Liver (tissue), 6 donors: ENCODE measurements at regions not wholly inside any gene's neighbourhood (a gene's known extent, or its start where the extent isn't known, plus 50 kb on each side); places are given as distances from the start of the nearest gene placed in this dataset.
"Not testable (repeated sequence)": the region's sequence is repeated elsewhere in the genome, so short reads cannot be mapped to it uniquely, and the experiment has no call there.

ENCODE experiments used
- DNase-seq: peaks from one replicate; pipeline ENCODE4 v3.0.0-alpha.2; 2017; ENCODE audit warnings: low spot score
- H3K27ac ChIP-seq, 2 donors: one replicate each; pipeline ENCODE4 v1.7.0; 2013; ENCODE audit warnings: inconsistent platforms in 2 of 2, low read length in 2 of 2, control low read depth in 1 of 2, low read depth in 1 of 2, mild to moderate bottlenecking in 1 of 2
- H3K27me3 ChIP-seq, 4 donors: one replicate each; pipeline versions ENCODE4 v1.6.1 to v1.7.0; 2013; ENCODE audit warnings: low read length in 3 of 4, inconsistent platforms in 1 of 4, mild to moderate bottlenecking in 1 of 4, moderate library complexity in 1 of 4; ENCODE audit not compliant: control insufficient read depth in 4 of 4, insufficient read depth in 4 of 4
- H3K36me3 ChIP-seq, 4 donors: one replicate each; pipeline versions ENCODE4 v1.6.1 to v1.7.0; 2013; ENCODE audit warnings: low read length in 3 of 4, mild to moderate bottlenecking in 3 of 4, low read depth in 1 of 4, moderate library complexity in 1 of 4; ENCODE audit not compliant: control insufficient read depth in 4 of 4, insufficient read depth in 3 of 4
- H3K4me1 ChIP-seq, 4 donors: one replicate each; pipeline versions ENCODE4 v1.6.1 to v1.7.0; 2013; ENCODE audit warnings: low read length in 3 of 4, mild to moderate bottlenecking in 3 of 4, moderate library complexity in 1 of 4; ENCODE audit not compliant: control insufficient read depth in 4 of 4, insufficient read depth in 4 of 4
- H3K4me3 ChIP-seq, 3 donors: one replicate each; pipeline versions ENCODE4 v1.6.1 to v1.7.0; 2013; ENCODE audit warnings: low read length in 3 of 3, control low read depth in 1 of 3, low read depth in 1 of 3, mild to moderate bottlenecking in 1 of 3
- H3K9ac ChIP-seq, 2 donors: one replicate each; pipeline ENCODE4 v1.7.0; 2013; ENCODE audit warnings: low read length in 2 of 2, mild to moderate bottlenecking in 2 of 2, moderate library complexity in 2 of 2, control low read depth in 1 of 2, low read depth in 1 of 2
- H3K9me3 ChIP-seq, 4 donors: one replicate each; pipeline versions ENCODE4 v1.6.1 to v1.7.0; 2013; ENCODE audit warnings: low read length in 3 of 4; ENCODE audit not compliant: control insufficient read depth in 4 of 4
- WGBS: extraction: QIAGEN DNeasy Blood & Tissue Kit; methylation state at CpG from one replicate; pipeline ENCODE4 v1.1.7; 2013; 5-methylcytosine and 5-hydroxymethylcytosine counted together
- donor health status: healthy.
- donor health status: healthy.
- donor health status: healthy.

DNA sequence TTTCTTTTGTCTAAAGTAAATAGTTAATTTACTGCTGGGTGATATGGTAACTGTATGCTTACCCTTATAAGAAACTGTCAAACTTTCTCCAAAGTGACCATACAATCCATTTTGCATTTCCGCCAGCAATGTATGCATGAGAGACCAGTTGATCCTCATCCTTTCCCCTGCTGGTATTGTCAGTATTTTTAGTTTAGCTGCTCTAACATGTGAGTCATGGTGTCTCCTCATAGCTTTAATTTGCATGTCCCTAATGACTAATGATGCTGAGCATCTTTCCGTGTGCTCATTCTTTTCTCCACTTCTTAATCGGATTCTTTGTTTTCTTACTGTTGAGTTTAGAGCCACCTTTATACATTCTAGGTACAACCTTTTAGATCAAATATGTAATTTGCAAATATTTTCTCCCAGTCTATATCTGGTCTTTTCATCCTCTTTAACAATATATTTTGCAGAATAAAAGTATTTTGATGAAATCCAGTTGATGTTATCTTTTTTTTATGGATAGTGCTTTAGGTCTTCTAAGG lies 379.9 kb downstream of the BCL2L11 start:
- WGBS = 93% methylated on average over 2 of the region's 3 CpGs
- not testable (repeated sequence) for H3K36me3 ChIP-seq, H3K4me3 ChIP-seq, H3K9me3 ChIP-seq, H3K27me3 ChIP-seq, DNase-seq, H3K9ac ChIP-seq, H3K4me1 ChIP-seq, H3K27ac ChIP-seq

DNA sequence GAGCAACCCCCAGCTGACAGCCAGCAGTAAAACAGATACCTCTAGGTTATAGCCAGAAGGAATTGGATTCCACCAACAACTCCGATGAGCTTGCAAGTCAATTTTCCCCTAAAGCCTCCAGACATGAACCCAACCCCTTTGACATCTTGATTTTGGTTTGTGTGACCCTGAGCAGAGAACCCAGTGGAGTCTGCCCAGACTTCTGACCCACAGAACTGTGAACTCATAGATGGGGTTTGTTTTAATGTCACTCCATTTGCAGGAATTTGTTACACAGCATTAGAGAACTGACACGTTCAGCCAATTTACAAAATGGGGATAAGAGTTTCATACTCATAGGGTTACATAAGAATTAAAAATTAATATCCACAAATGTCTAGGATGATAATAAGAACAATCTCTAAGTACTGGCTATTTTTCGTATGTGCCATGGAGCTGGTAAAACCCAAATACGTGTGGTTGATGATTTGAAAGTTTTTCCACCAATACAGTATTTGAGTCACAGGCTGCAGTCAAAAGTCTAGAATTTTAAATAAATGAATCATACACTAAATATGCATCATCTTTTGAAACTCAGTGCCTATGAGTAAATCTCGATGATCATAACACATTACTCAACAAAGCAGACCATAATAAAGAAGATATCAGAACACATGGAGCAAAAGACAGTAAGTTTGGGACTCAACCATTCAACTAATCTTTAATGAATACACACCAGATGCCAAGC lies 380.0 kb downstream of the ANAPC1 start:
- 50% methylated on average over 2 of the region's 5 CpGs for WGBS
- H3K36me3 ChIP-seq, H3K27ac ChIP-seq: not testable (repeated sequence)

DNA sequence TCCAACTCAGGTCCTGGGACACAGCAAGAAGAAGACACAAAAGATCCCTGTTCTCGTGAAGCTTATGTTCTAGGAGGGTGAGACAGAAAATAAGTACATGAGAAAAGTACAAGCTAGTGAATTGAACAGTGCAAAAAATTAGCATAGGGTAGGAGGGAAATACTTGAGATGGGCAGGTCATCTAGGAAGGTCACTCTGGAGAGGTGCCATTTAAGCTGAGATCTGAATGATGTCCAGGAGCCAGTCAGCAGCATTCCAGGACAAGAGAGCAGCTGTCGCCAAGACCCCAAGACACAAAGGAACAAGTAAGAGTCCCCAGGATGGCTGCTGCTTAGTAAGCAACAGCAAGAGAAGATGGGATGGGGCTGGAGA lies 379.4 kb downstream of the ANAPC1 start:
- H3K4me3 ChIP-seq, H3K36me3 ChIP-seq, H3K4me1 ChIP-seq, H3K9me3 ChIP-seq, DNase-seq, H3K27me3 ChIP-seq, H3K9ac ChIP-seq, H3K27ac ChIP-seq: not testable (repeated sequence)
- WGBS = 91% methylated on average over 1 of the region's 2 CpGs

More for the DNA sequence above, 380.0 kb downstream of the ANAPC1 start:
- H3K4me1 ChIP-seq, H3K9me3 ChIP-seq, H3K9ac ChIP-seq, DNase-seq, H3K27me3 ChIP-seq, H3K4me3 ChIP-seq: not testable (repeated sequence)

DNA sequence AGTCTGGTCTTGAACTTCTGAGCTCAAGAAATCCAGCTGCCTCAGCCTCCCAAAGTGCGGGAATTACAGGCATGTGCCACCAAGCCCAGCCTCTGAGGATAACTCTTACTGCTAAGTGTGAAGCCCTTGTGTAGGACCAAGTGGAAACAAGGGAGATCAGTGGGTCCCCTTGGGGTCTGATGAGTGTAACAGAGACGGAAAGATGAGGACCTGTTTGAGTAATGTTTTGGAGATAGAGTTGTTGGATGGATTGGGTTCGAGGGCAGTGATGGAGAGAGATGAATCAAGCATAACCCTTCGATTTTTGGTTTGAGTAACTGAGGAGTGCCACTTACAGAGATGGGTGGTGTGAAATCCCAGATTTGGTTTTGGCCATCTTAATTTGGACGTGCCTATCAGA lies 378.7 kb downstream of the ANAPC1 start:
- not testable (repeated sequence) for H3K4me3 ChIP-seq, H3K4me1 ChIP-seq, DNase-seq, H3K9me3 ChIP-seq, H3K27me3 ChIP-seq, H3K27ac ChIP-seq, H3K36me3 ChIP-seq, H3K9ac ChIP-seq
- 55% methylated on average over 5 of the region's 5 CpGs for WGBS

DNA sequence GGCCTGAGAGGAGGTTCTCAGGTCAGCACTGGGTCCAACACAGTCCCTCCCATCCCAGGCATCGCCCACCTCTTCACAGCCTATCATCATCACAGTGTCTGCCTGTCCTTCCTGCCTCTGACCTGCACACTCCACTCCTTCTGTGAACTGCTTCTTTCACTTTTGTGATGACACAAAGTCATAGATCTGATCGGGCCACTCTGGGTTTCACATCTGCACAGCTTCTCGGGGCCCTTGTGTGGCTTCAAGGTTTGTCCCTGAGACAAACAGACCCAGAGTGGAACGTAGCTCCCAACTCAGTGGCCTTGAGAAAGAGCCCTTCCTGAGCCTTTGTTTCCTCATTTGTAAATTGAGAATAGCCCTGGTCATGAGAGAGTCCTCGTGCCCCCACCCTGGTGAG lies 377.1 kb downstream of the ANAPC1 start:
- H3K27ac ChIP-seq, H3K27me3 ChIP-seq: not testable (repeated sequence)
- WGBS = 80% methylated on average over 4 of the region's 5 CpGs

DNA sequence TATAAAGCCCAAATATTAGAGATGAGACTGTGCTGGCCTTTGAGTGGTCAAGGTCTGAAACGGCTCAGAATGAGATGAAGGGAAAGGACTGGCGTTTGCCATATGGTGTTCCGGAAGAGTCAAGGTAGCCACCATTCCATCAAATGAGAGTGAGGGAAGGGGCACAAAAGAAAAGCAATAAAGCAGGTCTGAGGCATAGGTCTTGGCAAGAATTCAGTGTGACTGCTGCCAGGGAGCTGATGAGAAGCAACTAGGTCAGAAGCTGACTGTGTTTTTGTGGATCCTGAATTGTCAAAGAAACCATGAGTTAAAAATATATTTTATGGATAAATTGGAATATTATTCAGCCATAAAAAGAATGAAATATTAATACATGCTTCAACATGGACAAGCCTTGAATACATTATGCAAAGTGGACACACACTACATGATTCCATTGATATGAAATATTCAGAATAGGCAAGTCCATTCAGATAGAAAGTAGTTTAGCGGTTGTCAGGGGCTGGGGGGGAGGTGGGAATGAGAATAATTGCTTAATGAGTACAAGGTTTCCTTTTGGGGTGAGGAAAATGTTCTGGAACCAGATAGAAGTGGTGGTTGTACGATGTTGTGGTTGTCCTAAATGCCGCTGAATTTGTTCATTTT lies 374.6 kb downstream of the ANAPC1 start:
- DNase-seq, H3K9me3 ChIP-seq, H3K9ac ChIP-seq, H3K4me3 ChIP-seq, H3K36me3 ChIP-seq, H3K27me3 ChIP-seq, H3K27ac ChIP-seq, H3K4me1 ChIP-seq: not testable (repeated sequence)
- 95% methylated on average over 6 of the region's 6 CpGs for WGBS

More for the DNA sequence above, 377.1 kb downstream of the ANAPC1 start:
- H3K9ac ChIP-seq, H3K4me1 ChIP-seq, DNase-seq, H3K36me3 ChIP-seq, H3K4me3 ChIP-seq, H3K9me3 ChIP-seq: not testable (repeated sequence)

DNA sequence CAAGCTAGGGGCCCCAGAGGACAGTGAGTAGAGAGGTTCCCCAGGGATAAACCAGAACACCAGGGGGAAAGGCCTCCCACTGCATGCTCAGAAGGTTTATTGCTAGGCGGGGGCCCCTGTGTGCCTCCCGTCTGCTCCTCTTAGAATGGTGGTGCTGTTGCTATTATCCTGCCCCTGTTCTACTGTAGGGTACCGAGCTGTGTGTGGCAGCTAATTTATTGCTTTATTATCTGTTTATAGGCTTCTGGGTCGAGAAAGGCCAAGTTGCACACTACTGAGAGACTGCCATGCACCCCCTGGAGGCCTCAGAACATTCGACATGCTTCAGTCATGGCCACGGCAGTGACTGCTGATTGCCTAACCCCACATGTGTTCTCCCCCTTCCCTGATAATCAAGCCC lies 373.6 kb downstream of the ANAPC1 start:
- H3K4me1 ChIP-seq, H3K27ac ChIP-seq, DNase-seq, H3K9me3 ChIP-seq, H3K4me3 ChIP-seq, H3K9ac ChIP-seq, H3K27me3 ChIP-seq, H3K36me3 ChIP-seq: not testable (repeated sequence)
- 80% methylated on average over 3 of the region's 6 CpGs for WGBS

DNA sequence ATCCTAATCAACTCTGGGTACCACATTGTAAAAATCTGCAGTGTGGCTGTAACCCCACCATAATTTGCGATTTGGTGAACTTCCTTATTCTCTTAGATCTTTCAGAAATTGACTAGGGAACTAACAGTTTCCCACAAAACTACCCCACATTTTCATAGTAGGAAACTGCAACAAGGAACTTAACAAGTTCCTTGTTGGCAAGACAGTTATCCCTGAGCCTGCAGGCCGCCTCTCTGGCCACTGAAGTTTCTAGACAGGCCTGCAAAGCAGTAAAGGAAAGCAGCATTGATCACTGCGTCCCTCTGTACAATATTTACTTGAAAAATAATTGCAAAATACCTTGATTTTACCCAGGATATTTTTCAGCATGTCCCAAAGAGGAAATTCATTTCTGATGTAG lies 372.9 kb downstream of the ANAPC1 start:
- not testable (repeated sequence) for H3K4me3 ChIP-seq, H3K9ac ChIP-seq, H3K27me3 ChIP-seq, H3K36me3 ChIP-seq, H3K27ac ChIP-seq, H3K9me3 ChIP-seq, DNase-seq, H3K4me1 ChIP-seq
- 67% methylated on average over 3 of the region's 3 CpGs for WGBS
